ENCODE measurements at regions not wholly inside any gene's neighbourhood (a gene's known extent, or its start where the extent isn't known, plus 50 kb on each side); places are given as distances from the start of the nearest gene placed in this dataset.

DNA sequence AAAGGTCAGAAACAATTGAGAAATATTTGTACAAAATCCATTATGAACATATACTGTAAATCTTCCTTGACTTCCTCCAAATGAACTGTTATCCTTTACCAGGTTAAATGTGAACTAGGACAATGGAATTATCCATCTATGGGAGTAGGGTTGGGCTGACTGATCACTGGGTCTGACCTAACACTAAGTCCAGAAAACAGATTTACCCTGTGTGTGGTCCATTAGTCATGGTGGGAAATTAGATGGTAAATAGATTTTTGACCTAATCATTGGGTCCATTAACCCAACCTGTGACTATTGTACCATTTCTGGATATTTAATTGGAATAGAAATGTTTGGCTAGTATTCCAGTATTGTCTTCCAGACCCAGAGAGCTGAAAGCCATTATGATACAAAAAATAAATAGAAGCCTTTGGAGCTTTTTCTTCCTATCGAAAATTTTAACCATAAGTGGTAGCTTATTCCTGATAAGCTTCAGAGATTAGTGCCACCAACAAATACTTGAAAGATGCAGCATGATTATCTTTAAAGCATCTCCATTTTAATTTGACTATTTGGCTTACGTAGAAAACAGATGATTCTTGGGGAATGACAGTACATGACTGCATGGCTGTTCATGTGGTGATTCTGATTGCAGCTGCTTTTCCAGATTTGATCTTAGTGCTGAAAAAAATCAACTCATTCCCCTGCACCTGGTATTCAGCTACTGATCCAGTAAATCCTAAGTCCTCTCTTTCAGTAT is 703.2 kb upstream of the FSHR start:
- TF ChIP-seq SMC3 (IDR thresholded peaks at IDR 0.05; ENCODE audit: low read depth, low read length) (no peak), EP300 (IDR thresholded peaks at IDR 0.05; ENCODE audit: borderline replicate concordance in 1 of 2, low read depth in 1 of 2, low read length in 1 of 2) (peak in 1 of 2 experiments; percentile 50; a peak in 1 of 4 replicates), POLR2AphosphoS5 (IDR thresholded peaks at IDR 0.05; ENCODE audit: low read depth, low read length) (no peak), RCOR1 (IDR thresholded peaks at IDR 0.05; ENCODE audit: low read length) (peak; percentile 57; the same call in 1 of the 2 replicates), NFIC (IDR thresholded peaks at IDR 0.05; ENCODE audit: borderline replicate concordance) (no peak), TAF1 (IDR thresholded peaks at IDR 0.05; ENCODE audit: borderline replicate concordance, low read depth, low read length) (no peak), NRF1 (IDR thresholded peaks at IDR 0.05; ENCODE audit: low read depth, low read length) (no peak), FOXJ3 (CRISPR knock-in tag; IDR thresholded peaks at IDR 0.05) (no peak), ELF1 (IDR thresholded peaks at IDR 0.05) (no peak), YY1 (IDR thresholded peaks at IDR 0.05; ENCODE audit: low read depth) (no peak)
- TF ChIP-seq, protein P1, sequence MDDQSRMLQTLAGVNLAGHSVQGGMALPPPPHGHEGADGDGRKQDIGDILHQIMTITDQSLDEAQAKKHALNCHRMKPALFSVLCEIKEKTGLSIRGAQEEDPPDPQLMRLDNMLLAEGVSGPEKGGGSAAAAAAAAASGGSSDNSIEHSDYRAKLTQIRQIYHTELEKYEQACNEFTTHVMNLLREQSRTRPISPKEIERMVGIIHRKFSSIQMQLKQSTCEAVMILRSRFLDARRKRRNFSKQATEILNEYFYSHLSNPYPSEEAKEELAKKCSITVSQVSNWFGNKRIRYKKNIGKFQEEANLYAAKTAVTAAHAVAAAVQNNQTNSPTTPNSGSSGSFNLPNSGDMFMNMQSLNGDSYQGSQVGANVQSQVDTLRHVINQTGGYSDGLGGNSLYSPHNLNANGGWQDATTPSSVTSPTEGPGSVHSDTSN (IDR thresholded peaks at IDR 0.05) = no peak
- TF ChIP-seq, protein P2, sequence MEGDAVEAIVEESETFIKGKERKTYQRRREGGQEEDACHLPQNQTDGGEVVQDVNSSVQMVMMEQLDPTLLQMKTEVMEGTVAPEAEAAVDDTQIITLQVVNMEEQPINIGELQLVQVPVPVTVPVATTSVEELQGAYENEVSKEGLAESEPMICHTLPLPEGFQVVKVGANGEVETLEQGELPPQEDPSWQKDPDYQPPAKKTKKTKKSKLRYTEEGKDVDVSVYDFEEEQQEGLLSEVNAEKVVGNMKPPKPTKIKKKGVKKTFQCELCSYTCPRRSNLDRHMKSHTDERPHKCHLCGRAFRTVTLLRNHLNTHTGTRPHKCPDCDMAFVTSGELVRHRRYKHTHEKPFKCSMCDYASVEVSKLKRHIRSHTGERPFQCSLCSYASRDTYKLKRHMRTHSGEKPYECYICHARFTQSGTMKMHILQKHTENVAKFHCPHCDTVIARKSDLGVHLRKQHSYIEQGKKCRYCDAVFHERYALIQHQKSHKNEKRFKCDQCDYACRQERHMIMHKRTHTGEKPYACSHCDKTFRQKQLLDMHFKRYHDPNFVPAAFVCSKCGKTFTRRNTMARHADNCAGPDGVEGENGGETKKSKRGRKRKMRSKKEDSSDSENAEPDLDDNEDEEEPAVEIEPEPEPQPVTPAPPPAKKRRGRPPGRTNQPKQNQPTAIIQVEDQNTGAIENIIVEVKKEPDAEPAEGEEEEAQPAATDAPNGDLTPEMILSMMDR (IDR thresholded peaks at IDR 0.05) = no peak
- TF ChIP-seq, protein P3, sequence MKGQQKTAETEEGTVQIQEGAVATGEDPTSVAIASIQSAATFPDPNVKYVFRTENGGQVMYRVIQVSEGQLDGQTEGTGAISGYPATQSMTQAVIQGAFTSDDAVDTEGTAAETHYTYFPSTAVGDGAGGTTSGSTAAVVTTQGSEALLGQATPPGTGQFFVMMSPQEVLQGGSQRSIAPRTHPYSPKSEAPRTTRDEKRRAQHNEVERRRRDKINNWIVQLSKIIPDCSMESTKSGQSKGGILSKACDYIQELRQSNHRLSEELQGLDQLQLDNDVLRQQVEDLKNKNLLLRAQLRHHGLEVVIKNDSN (IDR thresholded peaks at IDR 0.05; ENCODE audit: borderline replicate concordance, low read depth) = no peak
- TF ChIP-seq, protein P4, sequence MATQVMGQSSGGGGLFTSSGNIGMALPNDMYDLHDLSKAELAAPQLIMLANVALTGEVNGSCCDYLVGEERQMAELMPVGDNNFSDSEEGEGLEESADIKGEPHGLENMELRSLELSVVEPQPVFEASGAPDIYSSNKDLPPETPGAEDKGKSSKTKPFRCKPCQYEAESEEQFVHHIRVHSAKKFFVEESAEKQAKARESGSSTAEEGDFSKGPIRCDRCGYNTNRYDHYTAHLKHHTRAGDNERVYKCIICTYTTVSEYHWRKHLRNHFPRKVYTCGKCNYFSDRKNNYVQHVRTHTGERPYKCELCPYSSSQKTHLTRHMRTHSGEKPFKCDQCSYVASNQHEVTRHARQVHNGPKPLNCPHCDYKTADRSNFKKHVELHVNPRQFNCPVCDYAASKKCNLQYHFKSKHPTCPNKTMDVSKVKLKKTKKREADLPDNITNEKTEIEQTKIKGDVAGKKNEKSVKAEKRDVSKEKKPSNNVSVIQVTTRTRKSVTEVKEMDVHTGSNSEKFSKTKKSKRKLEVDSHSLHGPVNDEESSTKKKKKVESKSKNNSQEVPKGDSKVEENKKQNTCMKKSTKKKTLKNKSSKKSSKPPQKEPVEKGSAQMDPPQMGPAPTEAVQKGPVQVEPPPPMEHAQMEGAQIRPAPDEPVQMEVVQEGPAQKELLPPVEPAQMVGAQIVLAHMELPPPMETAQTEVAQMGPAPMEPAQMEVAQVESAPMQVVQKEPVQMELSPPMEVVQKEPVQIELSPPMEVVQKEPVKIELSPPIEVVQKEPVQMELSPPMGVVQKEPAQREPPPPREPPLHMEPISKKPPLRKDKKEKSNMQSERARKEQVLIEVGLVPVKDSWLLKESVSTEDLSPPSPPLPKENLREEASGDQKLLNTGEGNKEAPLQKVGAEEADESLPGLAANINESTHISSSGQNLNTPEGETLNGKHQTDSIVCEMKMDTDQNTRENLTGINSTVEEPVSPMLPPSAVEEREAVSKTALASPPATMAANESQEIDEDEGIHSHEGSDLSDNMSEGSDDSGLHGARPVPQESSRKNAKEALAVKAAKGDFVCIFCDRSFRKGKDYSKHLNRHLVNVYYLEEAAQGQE (IDR thresholded peaks at IDR 0.05; ENCODE audit: low read depth, low read length) = no peak

Data from SK-N-SH (cell line).